Glutamatergic neuron (in vitro differentiated cells): ENCODE measurements at regions not wholly inside any gene's neighbourhood (a gene's known extent, or its start where the extent isn't known, plus 50 kb on each side); places are given as distances from the start of the nearest gene placed in this dataset.

Source experiments
- DNase-seq: peaks from one replicate; pipeline ENCODE4 v3.0.0; 2022
- H3K27ac Mint-ChIP-seq: one replicate; pipeline ENCODE4 v1.8.0; 2020; ENCODE audit warnings: mild to moderate bottlenecking, mixed read lengths, inconsistent platforms; ENCODE audit not compliant: unreplicated experiment
- H3K27me3 Mint-ChIP-seq: one replicate; pipeline ENCODE4 v1.8.0; 2020; ENCODE audit warnings: mild to moderate bottlenecking, moderate library complexity, mixed read lengths, inconsistent platforms; ENCODE audit not compliant: unreplicated experiment
- H3K36me3 Mint-ChIP-seq: one replicate; pipeline ENCODE4 v1.8.0; 2020; ENCODE audit warnings: mild to moderate bottlenecking, mixed read lengths, inconsistent platforms; ENCODE audit not compliant: unreplicated experiment
- H3K4me1 Mint-ChIP-seq: one replicate; pipeline ENCODE4 v1.8.0; 2020; ENCODE audit warnings: mild to moderate bottlenecking, low read depth, mixed read lengths, inconsistent platforms; ENCODE audit not compliant: unreplicated experiment
- H3K4me3 Mint-ChIP-seq: one replicate; pipeline ENCODE4 v1.8.0; 2020; ENCODE audit warnings: mild to moderate bottlenecking, mixed read lengths, inconsistent platforms; ENCODE audit not compliant: unreplicated experiment
- H3K9me3 Mint-ChIP-seq: one replicate; pipeline ENCODE4 v1.8.0; 2020; ENCODE audit warnings: mild to moderate bottlenecking, moderate library complexity, mixed read lengths, inconsistent platforms; ENCODE audit not compliant: unreplicated experiment
- TF ChIP-seq, protein P1 (sequence below): fragments of 200-600 bp; sonication (generic); IDR thresholded peaks from one replicate; pipeline ENCODE4 v1.5.0; 2021; ENCODE audit not compliant: partially characterized antibody, unreplicated experiment

DNA sequence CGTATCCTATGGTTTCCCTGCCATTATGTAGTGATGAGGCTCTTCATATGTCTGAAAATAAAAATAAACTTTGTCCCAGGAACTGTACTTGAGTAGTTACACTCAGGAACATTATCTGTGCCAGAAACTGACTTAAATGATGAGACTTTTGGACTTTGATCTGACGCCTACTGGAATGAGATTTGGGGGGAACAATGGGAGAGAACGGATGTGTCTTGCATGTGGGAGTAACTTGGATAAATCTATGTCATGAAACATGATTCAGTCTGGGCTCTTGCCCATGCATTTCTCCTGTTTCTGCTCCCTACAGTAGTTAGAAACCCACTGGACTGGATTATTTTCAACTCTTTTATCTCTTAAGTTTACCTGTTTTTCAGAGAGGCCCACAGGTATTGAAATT lies 2351.4 kb downstream of the PCDH7 start:
- no peak for DNase-seq
- H3K4me3 Mint-ChIP-seq = no peak overlapping the region
- TF ChIP-seq, protein P1, sequence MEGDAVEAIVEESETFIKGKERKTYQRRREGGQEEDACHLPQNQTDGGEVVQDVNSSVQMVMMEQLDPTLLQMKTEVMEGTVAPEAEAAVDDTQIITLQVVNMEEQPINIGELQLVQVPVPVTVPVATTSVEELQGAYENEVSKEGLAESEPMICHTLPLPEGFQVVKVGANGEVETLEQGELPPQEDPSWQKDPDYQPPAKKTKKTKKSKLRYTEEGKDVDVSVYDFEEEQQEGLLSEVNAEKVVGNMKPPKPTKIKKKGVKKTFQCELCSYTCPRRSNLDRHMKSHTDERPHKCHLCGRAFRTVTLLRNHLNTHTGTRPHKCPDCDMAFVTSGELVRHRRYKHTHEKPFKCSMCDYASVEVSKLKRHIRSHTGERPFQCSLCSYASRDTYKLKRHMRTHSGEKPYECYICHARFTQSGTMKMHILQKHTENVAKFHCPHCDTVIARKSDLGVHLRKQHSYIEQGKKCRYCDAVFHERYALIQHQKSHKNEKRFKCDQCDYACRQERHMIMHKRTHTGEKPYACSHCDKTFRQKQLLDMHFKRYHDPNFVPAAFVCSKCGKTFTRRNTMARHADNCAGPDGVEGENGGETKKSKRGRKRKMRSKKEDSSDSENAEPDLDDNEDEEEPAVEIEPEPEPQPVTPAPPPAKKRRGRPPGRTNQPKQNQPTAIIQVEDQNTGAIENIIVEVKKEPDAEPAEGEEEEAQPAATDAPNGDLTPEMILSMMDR = no peak
- no peak overlapping the region for H3K27ac Mint-ChIP-seq
- H3K27me3 Mint-ChIP-seq = no peaks in the 10 kb centered on the region
- peaks cover 8% of the 10 kb centered on the region for H3K4me1 Mint-ChIP-seq
- peaks cover 2% of the 10 kb centered on the region for H3K9me3 Mint-ChIP-seq
- H3K36me3 Mint-ChIP-seq = no peaks in the 10 kb centered on the region

DNA sequence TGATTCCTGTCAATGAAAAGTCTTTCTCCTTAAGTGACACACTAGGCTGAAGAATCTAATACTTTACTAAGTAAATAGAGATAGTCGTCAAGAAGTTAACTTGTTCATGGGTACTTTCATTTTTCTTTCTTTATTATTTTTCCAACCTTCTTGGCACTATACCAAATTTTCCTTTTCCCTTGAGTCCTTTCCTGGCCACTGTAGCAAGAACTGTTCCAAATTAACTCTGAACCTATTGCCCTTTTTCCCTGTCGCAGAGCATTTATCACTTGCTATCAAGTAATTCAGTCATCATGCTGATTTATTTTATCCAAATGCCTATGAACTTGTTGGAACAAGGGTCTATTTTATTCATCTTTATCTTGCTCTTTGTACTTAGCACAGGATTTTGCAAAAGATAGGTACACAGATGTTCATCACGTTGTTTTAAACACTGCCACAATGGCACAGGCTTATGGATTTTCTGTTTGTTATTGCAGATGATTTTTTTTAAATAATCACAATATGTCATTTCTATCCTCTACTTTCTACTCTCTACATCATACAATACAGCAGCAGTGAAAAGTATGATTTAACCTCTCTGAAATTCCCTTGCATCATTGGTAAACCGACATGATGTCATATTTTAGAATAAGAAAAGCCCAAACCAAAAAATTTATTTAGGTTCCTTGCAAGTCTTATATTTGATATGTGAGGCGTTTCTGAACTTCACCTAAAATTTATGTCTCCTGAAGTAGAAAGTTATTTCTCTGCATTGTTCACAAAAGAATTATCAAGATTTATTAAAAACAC lies 2352.3 kb downstream of the PCDH7 start:
- TF ChIP-seq, protein P1 = no peak
- Mint-ChIP-seq H3K36me3 (no peaks in the 10 kb centered on the region), H3K4me1 (peaks cover 7% of the 10 kb centered on the region), H3K9me3 (peaks cover 2% of the 10 kb centered on the region), H3K27me3 (no peaks in the 10 kb centered on the region), H3K4me3 (no peak overlapping the region), H3K27ac (no peak overlapping the region)
- DNase-seq = no peak

DNA sequence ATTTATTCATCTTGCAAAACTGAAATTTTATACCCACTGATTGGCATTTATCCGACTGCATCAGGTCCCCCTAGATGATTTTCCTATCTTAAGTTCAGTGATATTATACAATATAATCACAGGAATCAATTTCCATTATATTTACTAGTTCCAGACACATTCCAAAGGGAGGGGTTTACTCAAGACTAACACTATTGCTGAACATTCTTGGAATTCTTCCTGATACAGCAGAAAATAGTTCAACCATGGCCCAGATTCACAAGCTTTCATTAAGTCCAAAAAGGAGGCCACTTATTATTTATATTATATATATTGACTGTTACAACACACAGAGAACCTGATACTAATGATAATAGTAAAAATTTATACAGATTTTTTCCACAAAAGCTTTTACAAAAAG lies 2353.6 kb downstream of the PCDH7 start:
- peaks cover 4% of the 10 kb centered on the region for H3K4me1 Mint-ChIP-seq
- DNase-seq = no peak
- H3K4me3 Mint-ChIP-seq = no peak overlapping the region
- H3K27me3 Mint-ChIP-seq = no peaks in the 10 kb centered on the region
- peaks cover 2% of the 10 kb centered on the region for H3K9me3 Mint-ChIP-seq
- no peak overlapping the region for H3K27ac Mint-ChIP-seq
- no peaks in the 10 kb centered on the region for H3K36me3 Mint-ChIP-seq
- TF ChIP-seq, protein P1 = no peak

DNA sequence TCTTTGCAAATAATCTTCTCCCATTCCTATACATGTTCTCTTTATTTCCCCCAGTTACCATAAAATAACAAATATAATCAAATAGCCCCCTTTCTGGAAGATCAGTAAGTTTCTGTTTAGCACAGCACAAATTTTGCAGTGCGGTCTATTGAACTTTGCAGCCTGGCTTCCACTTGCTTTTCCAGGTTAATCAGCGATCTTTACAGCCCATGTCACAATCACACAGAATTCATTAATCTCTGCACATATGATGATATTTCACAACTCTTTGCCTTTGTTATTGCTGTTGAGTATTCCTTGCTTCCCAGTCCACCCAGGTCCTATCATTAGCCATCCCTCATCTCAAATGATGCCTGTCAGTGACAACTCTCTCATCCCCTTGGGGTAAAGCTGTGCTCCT lies 2358.0 kb downstream of the PCDH7 start:
- H3K36me3 Mint-ChIP-seq = no peaks in the 10 kb centered on the region
- H3K4me3 Mint-ChIP-seq = no peak overlapping the region

DNA sequence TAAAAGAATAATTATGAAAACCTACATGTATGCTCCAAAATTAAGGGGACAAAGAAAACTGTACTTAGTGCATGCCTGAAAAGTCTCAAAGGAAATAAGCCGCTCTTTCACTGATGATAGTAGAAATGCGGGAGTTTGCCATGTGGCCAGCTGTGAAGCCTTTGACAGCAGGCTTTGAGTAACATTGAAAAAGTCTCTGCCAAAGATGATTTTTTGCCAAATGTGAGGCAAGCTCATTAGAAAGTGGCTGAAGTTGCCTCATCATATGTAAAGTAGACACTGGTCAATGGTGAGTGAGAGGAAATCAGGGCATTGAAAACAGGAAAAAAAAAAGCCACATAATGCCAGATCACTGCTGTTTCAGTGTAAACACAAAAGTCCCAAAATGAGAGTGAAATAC lies 2360.1 kb downstream of the PCDH7 start:
- Mint-ChIP-seq H3K4me1 (peaks cover 7% of the 10 kb centered on the region), H3K4me3 (no peak overlapping the region), H3K27ac (no peak overlapping the region), H3K27me3 (no peaks in the 10 kb centered on the region), H3K36me3 (no peaks in the 10 kb centered on the region), H3K9me3 (no peaks in the 10 kb centered on the region)
- TF ChIP-seq, protein P1 = no peak
- DNase-seq = no peak

More for the DNA sequence above, 2358.0 kb downstream of the PCDH7 start:
- Mint-ChIP-seq H3K27me3 (no peaks in the 10 kb centered on the region), H3K9me3 (no peaks in the 10 kb centered on the region), H3K27ac (no peak overlapping the region), H3K4me1 (peaks cover 7% of the 10 kb centered on the region)
- no peak for DNase-seq
- TF ChIP-seq, protein P1 = no peak
